ENCODE measurements at regions not wholly inside any gene's neighbourhood (a gene's known extent, or its start where the extent isn't known, plus 50 kb on each side); places are given as distances from the start of the nearest gene placed in this dataset.

DNA sequence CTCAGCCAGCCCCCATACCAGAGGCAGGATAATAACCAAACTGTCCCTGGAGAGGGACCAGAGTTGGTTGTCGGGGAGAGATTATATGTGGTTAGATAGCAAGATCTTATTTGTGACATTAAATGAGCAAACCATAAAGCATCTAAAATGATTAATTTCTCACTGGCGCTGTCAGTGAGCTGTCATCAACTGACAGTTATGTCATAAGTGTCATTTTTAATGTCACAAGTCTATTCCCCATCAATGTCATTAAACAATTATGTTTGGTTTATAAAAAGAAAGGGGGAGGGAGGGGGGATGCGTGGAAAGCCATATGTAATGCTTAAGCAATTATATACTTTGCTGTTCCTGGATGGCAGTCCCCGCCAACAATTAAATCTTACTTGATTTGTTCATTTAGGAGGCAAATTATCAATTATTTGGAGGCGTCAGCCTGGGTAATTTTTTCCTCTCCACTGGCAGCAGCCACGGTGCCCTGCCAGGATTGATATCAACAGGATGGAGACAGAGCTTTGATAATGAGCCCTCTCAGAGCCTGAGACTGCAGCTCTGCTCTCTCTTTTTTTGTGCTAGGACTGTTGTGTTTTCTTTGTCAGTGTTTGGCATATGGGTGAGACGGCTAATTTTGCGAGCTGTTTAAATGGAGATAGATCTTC is 333.6 kb upstream of the CAMK1G start:
- H3K27me3 Mint-ChIP-seq, result peaks cover 0 to 11% (median 2%) of the 10 kb centered on the region in 5 donors
- no peaks in the 10 kb centered on the region for H3K36me3 Mint-ChIP-seq
- ATAC-seq, result no peak
- POLR2A ChIA-PET, result no interaction called here
- no peaks in the 10 kb centered on the region for H3K4me1 Mint-ChIP-seq
- no peak overlapping the region for H3K4me3 Mint-ChIP-seq
- no peak for DNase-seq
- peaks cover 0 to 3% (median 0%) of the 10 kb centered on the region in 9 donors for H3K9me3 Mint-ChIP-seq
- no peak overlapping the region for H3K27ac Mint-ChIP-seq

DNA sequence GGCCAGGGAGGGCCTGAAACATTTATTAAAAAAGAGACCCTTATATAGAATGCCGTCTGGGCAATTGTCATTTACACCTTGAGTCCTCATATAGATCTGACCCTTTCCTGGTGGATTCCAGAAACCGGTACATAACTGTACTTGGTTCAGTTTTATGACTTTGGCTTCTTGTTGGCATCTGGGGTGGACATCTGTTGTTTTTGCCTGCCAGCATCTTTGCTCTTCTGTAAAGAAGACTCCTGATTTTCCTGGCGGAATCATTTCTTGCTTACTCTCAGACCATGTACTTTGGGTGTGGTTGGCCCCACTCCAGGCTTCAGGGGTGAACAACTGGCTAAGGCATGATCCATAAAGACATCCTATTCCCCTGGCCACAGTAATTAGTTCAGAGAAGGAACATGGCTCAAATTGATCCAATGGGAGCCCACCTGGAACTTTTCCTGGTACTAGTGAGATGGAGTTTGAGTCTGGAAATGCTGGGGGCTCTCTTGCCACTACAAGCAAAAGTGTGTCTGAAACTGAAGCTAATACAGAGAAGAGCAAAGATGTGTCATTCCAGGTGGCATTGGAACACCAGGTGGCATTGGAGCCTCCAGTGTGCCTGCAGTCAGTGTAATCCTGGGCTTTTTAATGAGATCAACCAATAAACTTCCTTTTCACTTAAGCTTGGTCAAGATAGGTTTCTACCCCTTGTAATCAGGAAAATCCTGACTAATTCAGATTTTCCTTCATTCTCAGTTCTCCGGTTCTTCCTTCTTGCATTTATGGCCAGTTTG is 332.5 kb upstream of the CAMK1G start:
- Mint-ChIP-seq H3K9me3 (peaks cover 0 to 5% (median 3%) of the 10 kb centered on the region in 9 donors), H3K4me3 (no peak overlapping the region), H3K4me1 (no peaks in the 10 kb centered on the region), H3K36me3 (no peaks in the 10 kb centered on the region), H3K27me3 (peaks cover 1 to 10% (median 2%) of the 10 kb centered on the region in 5 donors), H3K27ac (no peak overlapping the region)
- no peak for DNase-seq
- POLR2A ChIA-PET, result no interaction called here
- ATAC-seq, result no peak

DNA sequence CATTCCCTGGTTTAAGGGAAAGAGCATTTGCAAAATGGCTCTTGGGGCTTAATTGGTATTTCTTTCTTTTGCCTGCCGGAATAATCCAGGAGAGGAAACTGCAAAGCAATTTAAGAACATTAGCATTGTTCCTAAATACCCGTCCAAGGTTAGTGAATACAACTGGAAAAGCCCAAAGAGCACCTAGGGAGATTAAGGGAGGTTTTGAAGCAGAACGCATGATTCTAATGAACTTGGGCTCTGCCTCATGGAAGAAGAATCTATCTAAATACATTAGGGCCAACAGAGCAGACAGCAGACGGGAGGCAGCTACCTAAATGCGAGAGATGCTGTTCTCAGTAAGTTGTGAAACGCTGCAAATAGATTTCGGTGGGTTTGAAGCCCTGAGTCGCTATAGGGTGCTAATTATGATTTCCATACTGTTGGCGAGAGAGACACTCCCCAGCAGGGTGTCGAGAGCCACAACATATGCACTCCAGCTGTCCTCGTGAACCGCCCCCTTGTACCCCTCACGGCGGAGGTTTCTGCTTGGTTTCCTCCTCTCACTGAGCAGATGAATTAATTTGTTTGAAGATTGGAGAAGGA is 326.7 kb upstream of the CAMK1G start:
- no peak for ATAC-seq
- POLR2A ChIA-PET, result no interaction called here
- peaks cover 1 to 18% (median 3%) of the 10 kb centered on the region in 5 donors for H3K27me3 Mint-ChIP-seq
- peaks cover 0 to 18% (median 0%) of the 10 kb centered on the region in 3 donors for H3K36me3 Mint-ChIP-seq
- H3K27ac Mint-ChIP-seq, result no peak overlapping the region
- DNase-seq, result no peak
- peaks cover 12 to 34% (median 26%) of the 10 kb centered on the region in 9 donors for H3K9me3 Mint-ChIP-seq
- H3K4me3 Mint-ChIP-seq, result no peak overlapping the region
- no peaks in the 10 kb centered on the region for H3K4me1 Mint-ChIP-seq

DNA sequence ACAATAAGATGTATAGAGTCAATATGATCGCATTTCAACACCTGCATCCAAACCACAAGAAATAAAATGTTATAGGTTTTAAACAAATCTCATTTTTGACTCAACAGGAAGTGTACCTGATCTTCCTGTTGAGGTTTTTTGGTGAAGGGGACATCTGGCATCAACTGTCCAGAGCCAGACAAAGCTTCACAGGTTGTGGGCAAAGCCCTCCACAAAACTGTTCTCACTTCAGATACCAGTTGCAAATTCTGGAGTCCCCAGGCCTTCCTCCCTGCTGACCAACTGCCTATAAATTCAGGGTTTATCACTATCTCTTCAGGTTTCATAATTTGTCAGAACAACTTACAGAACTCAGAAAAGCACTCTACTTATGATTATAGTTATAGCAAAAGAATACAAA is 326.1 kb upstream of the CAMK1G start:
- H3K9me3 Mint-ChIP-seq, result peaks cover 12 to 34% (median 26%) of the 10 kb centered on the region in 9 donors
- ATAC-seq (no peak), DNase-seq (no peak)
- H3K27ac Mint-ChIP-seq, result no peak overlapping the region
- H3K4me3 Mint-ChIP-seq, result no peak overlapping the region
- POLR2A ChIA-PET, result no interaction called here
- peaks cover 0 to 18% (median 0%) of the 10 kb centered on the region in 3 donors for H3K36me3 Mint-ChIP-seq
- peaks cover 0 to 14% (median 3%) of the 10 kb centered on the region in 5 donors for H3K27me3 Mint-ChIP-seq
- no peaks in the 10 kb centered on the region for H3K4me1 Mint-ChIP-seq

DNA sequence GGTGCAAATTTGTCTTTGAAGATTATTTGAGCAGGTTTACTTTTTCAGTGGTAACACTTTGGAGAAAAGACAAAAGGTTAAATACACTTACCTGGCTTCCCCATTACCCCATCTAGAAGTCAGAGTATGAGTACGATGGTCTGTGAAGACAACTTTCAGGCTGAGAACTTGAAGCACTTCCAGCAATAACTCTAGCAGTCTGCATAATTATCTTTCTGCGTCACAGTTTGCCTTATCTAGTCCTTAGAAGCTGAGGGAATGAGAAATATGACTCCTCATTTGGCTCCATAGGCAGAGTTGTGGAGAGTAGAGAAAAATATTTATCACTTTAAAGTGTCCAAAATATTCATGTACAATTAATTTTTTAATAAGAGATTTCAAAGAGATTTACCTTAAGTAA is 323.4 kb upstream of the CAMK1G start:
- Mint-ChIP-seq H3K27ac (no peak overlapping the region), H3K36me3 (peaks cover 0 to 18% (median 0%) of the 10 kb centered on the region in 3 donors), H3K27me3 (peaks cover 0 to 12% (median 3%) of the 10 kb centered on the region in 5 donors), H3K4me3 (no peak overlapping the region), H3K9me3 (peaks cover 12 to 34% (median 24%) of the 10 kb centered on the region in 9 donors), H3K4me1 (no peaks in the 10 kb centered on the region)
- POLR2A ChIA-PET, result no interaction called here
- DNase-seq, result no peak
- ATAC-seq, result no peak

DNA sequence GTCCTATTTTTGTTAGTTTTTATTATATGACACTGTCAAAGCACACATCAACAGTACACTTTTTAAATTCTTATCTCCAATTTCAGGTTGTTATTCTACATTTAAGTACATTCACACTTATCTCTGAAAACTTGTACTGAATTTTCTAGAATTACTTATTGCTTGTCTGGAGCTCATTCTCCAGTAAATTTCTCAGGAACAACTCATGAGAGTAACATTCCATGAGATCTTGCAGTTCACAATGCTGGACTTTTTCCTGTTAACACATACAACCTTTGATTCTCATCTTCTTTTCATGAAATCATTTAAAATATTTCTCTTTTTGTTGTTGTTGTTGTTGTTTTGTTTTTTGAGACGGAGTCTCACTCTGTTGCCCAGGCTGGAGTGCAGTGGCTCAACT is 320.9 kb upstream of the CAMK1G start:
- DNase-seq (no peak), ATAC-seq (no peak)
- H3K36me3 Mint-ChIP-seq, result peaks cover 0 to 15% (median 0%) of the 10 kb centered on the region in 3 donors
- H3K9me3 Mint-ChIP-seq, result peaks cover 4 to 19% (median 14%) of the 10 kb centered on the region in 9 donors
- H3K4me3 Mint-ChIP-seq, result no peak overlapping the region
- H3K4me1 Mint-ChIP-seq, result no peaks in the 10 kb centered on the region
- peaks cover 0 to 4% (median 0%) of the 10 kb centered on the region in 5 donors for H3K27me3 Mint-ChIP-seq
- no peak overlapping the region for H3K27ac Mint-ChIP-seq
- POLR2A ChIA-PET, result no interaction called here

DNA sequence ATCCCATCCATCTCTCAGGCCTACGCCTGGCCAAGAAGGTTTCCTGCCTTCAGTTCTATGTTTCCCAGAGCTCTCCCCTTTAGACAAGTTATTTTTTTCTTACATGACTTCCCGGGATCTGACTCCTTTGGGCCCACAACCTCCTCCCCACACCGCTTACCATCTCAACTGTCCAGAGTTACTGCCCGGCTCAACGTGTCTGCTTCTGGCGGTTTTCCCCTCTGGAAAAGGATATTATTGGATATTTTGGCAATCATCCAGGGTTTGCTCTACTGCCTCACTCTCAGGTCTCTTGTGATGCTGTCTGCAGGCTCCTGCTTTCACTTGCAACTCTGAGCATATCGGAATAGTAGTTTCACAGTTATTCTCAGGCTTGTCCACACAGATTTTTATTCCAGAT is 318.2 kb upstream of the CAMK1G start:
- POLR2A ChIA-PET, result no interaction called here
- no peak overlapping the region for H3K27ac Mint-ChIP-seq
- H3K9me3 Mint-ChIP-seq, result no peaks in the 10 kb centered on the region
- H3K27me3 Mint-ChIP-seq, result peaks cover 0 to 6% (median 2%) of the 10 kb centered on the region in 5 donors
- H3K36me3 Mint-ChIP-seq, result no peaks in the 10 kb centered on the region
- DNase-seq (no peak), ATAC-seq (no peak)
- H3K4me1 Mint-ChIP-seq, result no peaks in the 10 kb centered on the region
- H3K4me3 Mint-ChIP-seq, result no peak overlapping the region

DNA sequence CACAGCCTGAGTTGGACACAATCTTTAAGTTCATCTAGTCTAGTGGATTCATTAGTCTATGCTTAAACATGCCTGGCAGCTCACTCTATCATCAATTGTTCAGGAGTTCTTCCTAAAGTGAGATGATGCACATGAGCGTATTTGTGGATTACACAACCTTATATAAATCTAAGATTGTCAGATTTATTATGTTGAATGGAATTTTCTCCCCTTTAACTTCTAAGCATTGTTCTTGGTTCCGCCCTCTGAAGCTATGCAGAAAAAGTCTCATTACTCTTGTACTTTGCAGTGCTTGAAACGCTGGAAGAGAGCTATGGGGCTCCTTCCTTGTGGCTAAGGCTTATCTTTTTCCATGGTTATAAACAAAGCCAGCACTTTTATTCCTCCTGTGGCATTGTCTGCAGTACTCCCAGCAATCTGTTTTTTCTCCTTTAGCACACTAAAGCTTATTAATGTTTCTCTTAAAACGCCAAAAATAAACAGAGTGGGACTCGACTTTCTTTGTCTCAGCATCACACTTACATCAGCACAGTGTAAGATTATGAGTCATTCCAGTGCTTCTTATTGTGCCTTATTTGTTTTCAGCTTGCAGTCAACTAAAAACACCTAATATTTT is 316.8 kb upstream of the CAMK1G start:
- no peaks in the 10 kb centered on the region for H3K4me1 Mint-ChIP-seq
- POLR2A ChIA-PET, result no interaction called here
- H3K27ac Mint-ChIP-seq, result no peak overlapping the region
- no peaks in the 10 kb centered on the region for H3K9me3 Mint-ChIP-seq
- no peaks in the 10 kb centered on the region for H3K36me3 Mint-ChIP-seq
- H3K4me3 Mint-ChIP-seq, result no peak overlapping the region
- H3K27me3 Mint-ChIP-seq, result peaks cover 0 to 7% (median 2%) of the 10 kb centered on the region in 5 donors
- no peak for ATAC-seq
- DNase-seq, result no peak

DNA sequence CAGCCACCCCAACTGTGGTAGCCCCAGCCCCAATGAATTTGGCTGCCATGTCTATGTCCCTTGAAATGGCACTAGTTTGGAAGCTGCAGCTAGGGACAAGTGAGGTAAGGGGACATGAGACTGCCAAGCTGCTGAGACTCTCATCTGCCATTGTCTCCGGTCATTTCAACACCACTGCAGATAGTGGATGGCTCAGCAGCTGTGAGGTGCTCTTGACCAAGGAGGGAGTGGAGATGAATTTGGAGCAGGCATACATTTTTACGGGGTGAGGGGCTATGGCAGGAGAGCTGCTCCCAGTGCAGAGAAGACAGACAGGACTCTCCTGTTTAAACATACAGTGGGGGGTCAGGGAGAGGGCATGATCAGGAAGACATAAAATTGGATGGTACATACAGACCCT is 315.5 kb upstream of the CAMK1G start:
- POLR2A ChIA-PET, result no interaction called here

DNA sequence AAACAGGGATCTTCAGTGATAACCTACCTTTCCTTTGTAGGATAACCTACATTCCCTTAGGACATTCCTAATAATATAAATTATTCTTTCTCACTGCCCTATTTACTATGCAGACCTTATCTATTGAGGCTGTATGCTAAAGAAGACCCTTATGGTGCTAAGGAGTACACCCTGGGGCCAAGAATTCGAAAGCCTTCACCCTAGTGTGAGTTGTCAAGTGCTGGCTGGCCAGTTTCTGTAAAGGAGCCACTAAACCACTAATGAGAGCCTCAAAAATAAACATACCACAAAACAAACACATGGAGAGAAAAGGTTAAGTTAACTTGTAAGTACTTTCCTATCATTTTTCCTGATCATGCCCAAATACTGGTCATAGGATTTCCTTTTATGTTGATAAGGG is 315.0 kb upstream of the CAMK1G start:
- H3K36me3 Mint-ChIP-seq, result no peaks in the 10 kb centered on the region
- POLR2A ChIA-PET, result no interaction called here
- no peak overlapping the region for H3K27ac Mint-ChIP-seq
- no peaks in the 10 kb centered on the region for H3K9me3 Mint-ChIP-seq
- H3K27me3 Mint-ChIP-seq, result peaks cover 2 to 8% (median 4%) of the 10 kb centered on the region in 5 donors
- no peak overlapping the region for H3K4me3 Mint-ChIP-seq
- no peak for ATAC-seq
- H3K4me1 Mint-ChIP-seq, result no peaks in the 10 kb centered on the region
- no peak for DNase-seq

More for the DNA sequence above, 315.5 kb upstream of the CAMK1G start:
- no peak overlapping the region for H3K4me3 Mint-ChIP-seq
- no peaks in the 10 kb centered on the region for H3K4me1 Mint-ChIP-seq
- H3K9me3 Mint-ChIP-seq, result no peaks in the 10 kb centered on the region
- DNase-seq (no peak), ATAC-seq (no peak)
- H3K36me3 Mint-ChIP-seq, result no peaks in the 10 kb centered on the region
- H3K27ac Mint-ChIP-seq, result no peak overlapping the region
- H3K27me3 Mint-ChIP-seq, result peaks cover 0 to 7% (median 2%) of the 10 kb centered on the region in 5 donors

DNA sequence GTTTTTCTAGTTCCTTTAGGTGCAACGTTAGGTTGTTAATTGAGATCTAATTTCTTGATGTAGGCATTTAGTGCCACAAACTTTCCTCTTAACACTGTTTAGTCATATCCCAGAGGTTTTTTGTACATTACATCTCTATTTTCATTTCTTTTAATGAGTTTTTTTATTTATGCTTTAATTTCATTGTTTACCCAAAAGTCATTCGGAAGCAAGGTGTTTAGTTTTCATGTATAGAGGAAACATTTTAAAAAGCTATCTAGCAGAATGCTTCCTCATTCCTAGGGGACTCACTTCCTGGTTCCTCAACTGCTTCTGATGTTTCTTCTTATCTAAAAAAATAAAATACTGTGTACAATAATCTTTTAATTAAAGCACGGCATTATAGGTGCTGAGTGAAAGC is 307.2 kb upstream of the CAMK1G start:
- ATAC-seq, result no peak
- DNase-seq, result no peak
- no peaks in the 10 kb centered on the region for H3K36me3 Mint-ChIP-seq
- H3K4me1 Mint-ChIP-seq, result no peaks in the 10 kb centered on the region
- no peak overlapping the region for H3K4me3 Mint-ChIP-seq
- peaks cover 0 to 11% (median 2%) of the 10 kb centered on the region in 9 donors for H3K9me3 Mint-ChIP-seq
- POLR2A ChIA-PET, result no interaction called here
- H3K27me3 Mint-ChIP-seq, result peaks cover 12 to 40% (median 23%) of the 10 kb centered on the region in 5 donors
- H3K27ac Mint-ChIP-seq, result no peak overlapping the region

DNA sequence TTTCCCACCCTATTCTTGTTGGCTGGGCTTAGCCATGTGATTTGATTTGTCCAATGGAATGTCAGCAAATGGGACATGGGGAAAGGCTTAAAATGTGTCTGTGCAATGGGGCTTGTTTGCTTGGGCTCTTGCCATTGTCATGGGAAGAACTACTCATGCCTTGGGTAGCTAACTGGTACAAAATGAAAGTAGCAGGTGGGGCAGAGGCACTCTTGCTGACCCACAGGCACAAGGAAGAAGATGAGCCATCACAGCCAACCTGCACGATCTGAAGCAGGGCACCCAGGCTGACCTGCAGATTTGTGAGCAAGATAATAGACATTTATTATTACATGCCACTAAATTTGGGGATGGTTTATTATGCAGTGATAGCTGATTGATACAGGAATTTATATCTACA is 305.9 kb upstream of the CAMK1G start:
- ATAC-seq, result no peak
- no peak for DNase-seq
- no peaks in the 10 kb centered on the region for H3K36me3 Mint-ChIP-seq
- POLR2A ChIA-PET, result no interaction called here
- peaks cover 0 to 11% (median 3%) of the 10 kb centered on the region in 9 donors for H3K9me3 Mint-ChIP-seq
- peaks cover 12 to 40% (median 23%) of the 10 kb centered on the region in 5 donors for H3K27me3 Mint-ChIP-seq
- H3K4me3 Mint-ChIP-seq, result no peak overlapping the region
- H3K4me1 Mint-ChIP-seq, result no peaks in the 10 kb centered on the region
- no peak overlapping the region for H3K27ac Mint-ChIP-seq

DNA sequence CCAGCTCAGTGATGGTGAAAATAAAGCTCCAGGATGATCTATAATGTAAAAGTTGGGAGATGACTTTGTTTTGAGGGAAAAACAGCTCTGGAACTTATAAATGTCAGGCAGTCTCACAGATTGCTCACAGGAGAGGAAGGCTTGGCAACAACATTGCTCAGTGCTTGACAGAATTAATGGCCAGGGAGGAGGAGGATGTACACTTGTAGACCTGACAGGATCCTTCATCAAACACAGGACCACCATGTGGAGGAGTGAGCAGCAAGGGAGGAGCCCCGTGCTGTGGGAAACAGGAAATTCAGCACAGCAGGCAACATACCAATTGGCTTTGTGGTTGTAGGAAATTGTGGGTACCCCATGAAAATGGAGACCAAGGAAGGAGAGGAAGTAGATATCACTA is 291.8 kb upstream of the CAMK1G start:
- ATAC-seq, result no peak
- no peak overlapping the region for H3K27ac Mint-ChIP-seq
- H3K9me3 Mint-ChIP-seq, result no peaks in the 10 kb centered on the region

More for the DNA sequence above, 291.8 kb upstream of the CAMK1G start:
- POLR2A ChIA-PET, result no interaction called here
- Mint-ChIP-seq H3K36me3 (no peaks in the 10 kb centered on the region), H3K27me3 (peaks cover 2 to 41% (median 13%) of the 10 kb centered on the region in 5 donors), H3K4me1 (no peaks in the 10 kb centered on the region), H3K4me3 (no peak overlapping the region)
- no peak for DNase-seq

All from naive thymus-derived CD8-positive, alpha-beta T cell (primary cell).